GM18909 (cell line): ENCODE measurements at regions not wholly inside any gene's neighbourhood (a gene's known extent, or its start where the extent isn't known, plus 50 kb on each side); places are given as distances from the start of the nearest gene placed in this dataset.
"Not testable (repeated sequence)": the region's sequence is repeated elsewhere in the genome, so short reads cannot be mapped to it uniquely, and the experiment has no call there.

Source experiments
- ATAC-seq: cut with Tn5 transposase; IDR thresholded peaks from one replicate; pipeline ENCODE4 v1.9.1; 2021; ENCODE audit warnings: mild to moderate bottlenecking; ENCODE audit not compliant: unreplicated experiment, poor library complexity

DNA sequence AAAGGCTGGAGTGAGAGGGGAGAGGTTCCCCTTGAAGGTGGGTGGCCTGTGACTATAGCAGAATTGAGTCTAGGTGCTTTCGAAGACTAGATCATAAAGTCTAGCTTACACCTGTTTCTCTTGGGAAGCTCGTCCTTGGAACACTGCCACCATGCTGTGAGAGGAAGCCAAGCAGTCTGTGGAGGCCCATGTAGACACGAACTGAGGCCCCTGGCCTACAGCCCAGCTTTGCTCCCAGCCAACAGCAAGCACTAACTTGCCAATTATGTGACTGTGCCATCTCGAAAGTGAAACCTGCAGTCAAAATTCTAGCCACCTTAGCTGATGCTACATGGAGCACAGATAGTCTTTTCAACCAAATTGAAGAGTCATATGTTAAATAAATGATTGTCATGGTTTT, 190.5 kb upstream of the NECTIN3 start:
- ATAC-seq = peak; percentile 90

DNA sequence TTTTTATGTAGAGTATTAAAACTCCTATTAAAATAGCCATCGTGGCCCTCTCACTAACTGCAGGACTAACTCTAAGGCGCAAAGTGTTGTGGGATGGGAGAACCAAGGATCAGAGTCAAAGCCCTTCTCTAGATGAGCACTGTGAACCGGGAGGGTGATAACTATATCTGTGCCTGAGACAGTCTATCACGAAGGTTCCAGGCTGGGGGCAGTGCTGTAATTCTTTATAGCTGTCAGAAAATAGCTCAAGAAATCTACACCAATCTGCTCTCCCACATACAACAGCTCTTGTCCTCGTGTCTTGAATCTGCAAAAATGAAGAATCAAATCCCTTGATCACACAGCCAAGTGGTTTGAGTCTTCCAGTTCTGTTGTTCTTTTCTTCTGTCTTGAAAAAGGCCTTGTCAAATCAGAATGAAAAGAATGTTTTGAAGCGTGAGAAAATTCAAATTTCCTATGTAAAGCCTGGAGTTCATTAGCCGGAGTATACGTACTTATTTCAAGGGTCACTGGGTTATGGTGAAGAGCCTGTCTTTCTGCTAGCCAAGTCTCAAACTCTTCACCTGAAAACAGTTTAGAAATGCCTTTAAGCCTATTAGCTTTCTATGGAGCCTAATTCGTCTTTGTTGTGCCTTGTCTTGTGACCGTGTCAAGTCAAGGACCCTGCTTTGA, 185.3 kb upstream of the NECTIN3 start:
- no peak for ATAC-seq

DNA sequence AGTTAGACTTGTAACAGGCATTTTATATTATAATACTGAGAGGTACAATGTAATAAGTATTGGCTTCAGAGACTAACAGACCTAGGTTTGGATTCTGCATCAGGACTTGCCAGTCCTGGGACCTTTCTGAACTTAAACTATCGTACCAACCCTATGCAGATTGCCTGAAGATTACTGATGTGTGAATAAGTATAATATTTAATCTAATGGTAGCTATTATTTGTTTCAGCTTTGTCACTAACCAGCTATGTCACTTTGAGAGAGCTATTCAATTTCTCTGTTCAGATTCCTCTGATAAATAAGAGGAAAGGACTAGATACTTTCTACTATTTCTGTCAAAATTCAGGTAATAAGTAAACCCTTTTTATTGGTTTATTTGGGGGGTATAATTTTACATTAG, 184.4 kb upstream of the NECTIN3 start:
- no peak for ATAC-seq

DNA sequence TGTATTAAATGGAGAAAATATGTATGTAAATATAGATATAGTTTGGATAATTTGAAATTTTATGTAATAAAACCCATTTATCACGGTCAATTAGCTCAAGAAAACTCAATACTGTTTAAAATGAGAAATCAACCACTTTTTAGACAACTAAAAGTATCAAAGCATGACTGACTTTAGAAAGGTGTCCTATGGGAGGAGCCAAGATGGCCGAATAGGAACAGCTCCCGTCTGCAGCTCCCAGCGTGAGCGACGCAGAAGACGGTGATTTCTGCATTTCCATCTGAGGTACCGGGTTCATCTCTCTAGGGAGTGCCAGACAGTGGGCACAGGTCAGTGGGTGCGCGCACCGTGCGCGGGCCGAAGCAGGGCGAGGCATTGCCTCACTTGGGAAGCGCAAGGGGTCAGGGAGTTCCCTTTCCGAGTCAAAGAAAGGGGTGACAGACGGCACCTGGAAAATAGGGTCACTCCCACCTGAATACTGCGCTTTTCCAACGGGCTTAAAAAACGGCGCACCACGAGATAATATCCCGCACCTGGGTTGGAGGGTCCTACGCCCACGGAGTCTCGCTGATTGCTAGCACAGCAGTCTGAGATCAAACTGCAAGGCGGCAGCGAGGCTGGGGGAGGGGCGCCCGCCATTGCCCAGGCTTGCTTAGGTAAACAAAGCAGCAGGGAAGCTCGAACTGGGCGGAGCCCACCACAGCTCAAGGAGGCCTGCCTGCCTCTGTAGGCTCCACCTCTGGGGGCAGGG, 182.8 kb upstream of the NECTIN3 start:
- not testable (repeated sequence) for ATAC-seq

DNA sequence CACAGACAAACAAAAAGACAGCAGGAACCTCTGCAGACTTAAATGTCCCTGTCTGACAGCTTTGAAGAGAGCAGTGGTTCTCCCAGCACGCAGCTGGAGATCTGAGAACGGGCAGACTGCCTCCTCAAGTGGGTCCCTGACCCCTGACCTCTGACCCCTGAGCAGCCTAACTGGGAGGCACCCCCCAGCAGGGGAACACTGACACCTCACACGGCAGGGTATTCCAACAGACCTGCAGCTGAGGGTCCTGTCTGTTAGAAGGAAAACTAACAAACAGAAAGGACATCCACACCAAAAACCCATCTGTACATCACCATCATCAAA, 182.3 kb upstream of the NECTIN3 start:
- ATAC-seq = not testable (repeated sequence)

DNA sequence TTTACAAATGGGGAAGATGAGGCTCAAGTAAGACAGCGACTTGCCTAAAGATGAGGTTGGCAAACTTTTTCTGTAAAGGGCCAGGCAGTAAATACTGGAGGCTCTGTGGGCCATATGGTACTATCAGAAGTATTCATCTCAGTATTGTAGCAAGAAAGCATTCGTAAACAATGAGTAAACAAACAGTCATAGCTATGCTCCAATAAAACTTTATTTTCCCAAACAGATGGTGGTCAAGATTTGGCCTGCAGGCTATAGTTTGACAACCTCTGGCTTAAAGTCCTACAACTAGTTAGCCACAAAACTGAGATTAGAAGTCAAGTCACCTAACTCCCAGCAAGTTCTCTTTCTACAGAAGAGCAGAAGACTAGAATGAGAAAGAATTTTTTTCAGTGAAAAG, 177.0 kb upstream of the NECTIN3 start:
- ATAC-seq = no peak

DNA sequence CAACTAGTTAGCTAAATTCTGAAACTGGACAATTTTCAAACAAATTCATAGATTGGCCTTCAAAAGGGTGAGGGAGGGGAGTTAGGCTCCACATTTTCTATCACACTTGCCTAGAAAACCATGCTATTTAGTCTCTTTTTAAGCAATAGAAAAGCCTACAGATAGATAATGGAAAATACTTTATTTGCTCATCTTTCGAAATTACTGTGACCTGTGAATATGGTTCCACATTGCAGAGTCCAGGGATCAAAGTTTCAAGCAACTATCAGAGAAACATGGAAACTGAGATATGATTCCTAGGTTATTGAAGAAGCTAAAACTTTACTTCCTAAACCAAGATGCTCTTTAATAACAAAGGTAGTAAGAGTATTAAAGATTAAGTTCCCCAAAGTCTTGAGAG, 176.6 kb upstream of the NECTIN3 start:
- ATAC-seq = no peak

DNA sequence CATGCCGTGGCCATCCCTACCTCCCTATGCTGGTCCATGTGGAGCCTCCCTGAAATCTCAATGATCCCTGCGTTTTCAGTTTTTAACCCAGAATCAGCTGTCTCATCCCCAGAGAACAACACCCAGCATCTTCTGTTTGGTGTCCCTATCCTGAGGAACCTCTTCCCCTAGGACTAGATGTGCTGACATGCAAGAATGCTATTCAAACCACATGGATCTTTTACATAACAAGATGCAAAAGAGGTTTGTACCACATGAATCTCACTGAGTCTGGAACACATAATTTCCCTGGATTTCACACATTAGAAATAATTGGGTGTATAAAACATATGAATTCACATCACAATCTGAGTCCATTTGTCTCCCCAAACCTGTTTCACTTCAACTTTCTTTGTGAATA, 174.6 kb upstream of the NECTIN3 start:
- ATAC-seq = no peak

DNA sequence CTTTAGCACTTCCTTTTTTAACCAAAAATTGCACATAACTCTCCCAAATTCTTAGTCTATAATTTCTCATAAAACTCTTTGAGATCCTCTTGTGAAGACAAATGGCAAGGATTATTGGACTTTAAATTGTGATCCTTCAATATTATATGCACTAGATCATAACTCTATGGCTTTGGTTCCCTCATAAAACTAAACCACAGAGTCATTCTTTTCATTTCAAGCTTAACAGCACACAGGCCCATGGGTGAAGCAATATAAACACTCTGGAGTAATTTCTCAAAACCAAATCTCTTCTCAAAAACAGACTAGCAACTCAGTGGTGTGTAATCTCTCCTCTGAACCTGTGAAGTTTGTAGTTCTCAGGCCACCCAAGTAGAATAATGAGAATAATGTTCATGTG, 171.0 kb upstream of the NECTIN3 start:
- no peak for ATAC-seq

DNA sequence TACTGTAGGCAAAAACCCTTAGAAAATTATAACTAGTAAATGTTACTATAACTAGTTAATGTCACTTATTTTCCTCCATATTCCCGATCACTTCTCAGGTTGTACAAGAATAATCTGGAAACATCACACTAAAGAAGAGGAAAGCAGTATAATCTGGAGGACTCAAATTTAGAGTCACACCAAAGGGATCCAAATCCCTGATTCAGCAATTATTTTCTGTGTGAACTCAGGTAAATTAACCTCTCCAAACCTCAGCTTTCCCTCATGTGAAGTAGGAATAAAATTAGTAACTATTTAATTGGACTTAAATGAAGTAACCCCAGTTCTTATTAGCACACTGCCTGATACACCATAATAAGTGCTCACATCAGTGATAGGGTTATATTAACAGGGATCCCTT, 170.1 kb upstream of the NECTIN3 start:
- ATAC-seq = no peak

DNA sequence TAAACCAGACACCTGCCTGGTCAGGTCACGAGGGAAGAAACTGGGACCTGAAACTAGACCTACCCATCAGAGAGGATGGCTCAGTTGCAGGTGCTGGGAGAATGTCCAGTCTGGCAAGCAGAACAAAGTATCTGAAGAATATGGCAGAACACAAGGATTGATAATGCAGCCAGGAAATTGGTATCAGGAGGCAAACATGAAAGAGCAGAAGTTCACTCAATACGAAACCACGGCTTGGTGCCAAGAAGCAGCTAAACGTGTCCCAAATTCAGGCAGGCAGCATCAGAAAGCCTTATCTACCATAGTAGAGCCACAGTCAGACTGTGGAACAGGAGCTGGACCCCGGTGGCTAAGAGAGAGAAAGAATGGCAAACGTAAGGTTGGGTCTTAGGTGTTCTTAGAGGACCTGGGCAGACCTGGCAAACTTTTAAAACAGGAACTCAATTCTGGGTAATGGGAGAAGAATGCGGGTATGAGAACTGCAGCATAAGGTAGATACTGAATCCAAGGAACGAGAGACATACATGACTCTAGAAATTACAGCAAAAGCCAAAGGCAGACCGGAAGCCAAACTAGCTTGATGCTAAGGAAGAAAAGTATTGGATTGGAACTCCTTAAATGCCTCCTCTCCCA, 169.0 kb upstream of the NECTIN3 start:
- no peak for ATAC-seq

DNA sequence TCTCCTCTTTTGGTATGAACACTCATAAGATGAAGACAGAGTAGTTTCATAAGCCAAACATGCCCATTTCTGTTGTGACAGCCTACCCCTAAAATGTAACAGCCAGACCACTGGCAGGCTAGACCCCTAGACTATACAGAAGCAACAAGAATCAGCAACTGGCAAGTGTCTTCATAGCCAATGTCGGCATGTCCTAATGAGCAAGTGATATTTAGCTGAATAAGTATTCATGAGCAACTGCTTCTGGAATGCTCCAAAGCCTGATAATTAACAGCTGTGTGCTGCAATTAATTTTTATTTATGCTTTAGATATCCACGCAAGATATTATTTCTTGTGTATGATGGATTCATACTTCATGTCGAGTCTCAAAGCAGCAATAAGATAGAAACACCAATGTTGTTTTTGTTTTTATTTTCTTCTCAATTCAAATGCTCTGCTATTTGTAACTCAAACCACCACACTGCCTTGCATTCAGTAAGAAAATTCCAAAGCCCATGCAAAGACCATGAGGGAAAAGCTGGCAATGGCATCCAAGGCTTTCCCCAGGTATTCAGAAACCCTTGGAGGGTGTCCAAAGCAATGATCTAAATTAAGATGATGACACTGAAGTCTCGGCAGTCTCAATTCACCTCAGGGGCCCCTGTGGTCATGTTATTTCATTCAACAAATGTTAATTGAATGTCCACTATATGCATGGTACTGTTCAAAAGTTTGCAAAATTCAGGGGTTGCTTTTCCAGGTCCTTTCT, 167.7 kb upstream of the NECTIN3 start:
- no peak for ATAC-seq

DNA sequence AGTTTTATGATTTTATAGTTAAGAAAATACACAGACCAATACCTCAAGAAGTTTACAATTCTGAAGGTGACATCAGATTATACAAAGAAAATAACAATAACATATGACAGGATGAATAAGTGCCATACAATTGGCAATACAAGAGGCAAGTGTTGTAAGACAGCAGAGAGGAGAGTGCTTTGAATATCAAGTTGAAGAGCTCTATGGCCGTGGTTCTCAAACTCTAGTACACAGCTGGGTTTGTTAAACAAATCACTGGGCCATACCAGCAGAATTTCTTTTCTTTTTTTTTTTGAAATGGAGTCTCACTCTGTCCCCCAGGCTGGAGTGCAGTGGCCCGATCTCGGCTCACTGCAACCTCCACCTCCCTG, 167.1 kb upstream of the NECTIN3 start:
- no peak for ATAC-seq

DNA sequence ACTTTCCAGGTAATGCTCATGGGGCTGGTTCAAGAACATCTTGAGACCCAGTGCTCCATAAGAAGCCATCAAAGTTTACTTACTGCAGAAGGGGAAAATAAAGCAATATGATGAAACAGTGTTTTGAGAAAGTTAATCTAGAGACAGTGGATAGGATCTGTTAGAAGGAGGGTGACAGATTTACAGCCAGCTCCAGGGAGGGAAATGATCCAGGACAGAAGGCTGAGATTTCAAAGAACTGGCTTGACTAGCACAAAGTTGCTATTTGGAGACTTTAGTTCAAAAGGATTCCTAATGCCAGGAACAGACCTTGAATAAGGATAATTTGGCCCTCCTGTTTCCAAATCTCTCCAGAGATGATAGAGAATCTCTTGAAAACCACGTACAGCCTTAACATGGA, 166.5 kb upstream of the NECTIN3 start:
- ATAC-seq = no peak

DNA sequence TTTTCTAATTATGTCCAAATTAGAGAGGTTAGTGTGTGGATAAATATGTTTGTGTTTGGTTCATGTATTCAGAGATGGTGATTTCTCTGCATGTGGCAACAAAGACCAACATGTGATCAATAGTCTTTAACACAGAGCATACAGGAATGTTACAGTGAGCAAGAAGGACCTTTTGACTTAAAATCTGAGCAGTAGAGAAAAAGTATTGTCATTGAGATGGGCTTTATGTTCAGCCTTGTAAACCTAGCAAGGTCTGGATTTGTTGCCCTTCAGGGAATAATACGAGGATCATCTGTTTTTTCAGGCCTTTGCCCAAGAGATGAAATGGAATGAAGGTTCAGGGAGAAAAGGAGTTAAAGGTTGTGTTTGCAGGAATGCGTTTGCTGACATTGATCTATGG, 161.8 kb upstream of the NECTIN3 start:
- ATAC-seq = no peak

DNA sequence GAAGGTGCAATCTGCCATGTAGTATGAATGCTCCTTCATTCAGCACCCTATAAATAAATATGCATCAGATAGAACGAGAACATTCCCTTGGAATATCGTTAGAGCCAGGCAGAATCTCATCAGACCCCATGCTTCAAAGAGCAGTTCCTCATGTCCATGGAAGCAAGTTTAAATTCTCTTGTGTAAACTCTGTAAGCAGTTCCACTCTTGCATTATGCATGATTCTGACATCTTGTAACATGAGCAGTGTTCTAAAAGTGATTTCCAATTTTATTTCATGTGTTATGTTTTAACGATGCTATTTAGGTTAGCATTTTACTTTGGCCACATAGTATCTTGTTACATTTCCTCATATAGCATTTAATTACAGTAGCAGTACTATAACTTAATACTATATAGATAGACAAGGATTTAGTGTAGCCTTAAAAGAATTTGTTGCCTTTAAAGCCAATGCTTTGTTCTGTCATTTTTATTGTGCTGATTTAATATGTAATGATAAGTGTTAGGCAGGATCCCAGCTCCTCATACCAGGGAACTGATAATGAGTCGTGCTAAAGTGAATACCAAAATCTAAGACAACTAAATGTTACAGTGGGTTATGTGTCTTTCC, 161.2 kb upstream of the NECTIN3 start:
- ATAC-seq = no peak

DNA sequence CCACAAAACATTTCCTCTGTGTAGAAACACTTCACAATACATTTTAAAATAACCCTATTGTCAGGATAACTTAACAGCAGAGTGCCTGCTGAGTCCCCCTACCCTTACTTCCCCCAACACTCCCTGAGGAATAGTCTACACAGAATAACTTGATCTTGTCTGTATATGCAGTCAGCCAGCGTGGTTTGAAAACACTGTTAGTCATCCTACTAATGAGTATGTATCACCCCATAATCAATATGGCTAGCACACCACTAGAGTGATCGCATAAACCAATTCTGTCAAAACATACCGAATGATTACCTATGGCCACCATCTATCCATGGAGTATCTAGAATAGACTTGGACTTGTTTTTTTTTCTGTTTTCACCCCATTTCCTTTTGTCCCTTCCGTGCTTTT, 152.7 kb upstream of the NECTIN3 start:
- no peak for ATAC-seq

DNA sequence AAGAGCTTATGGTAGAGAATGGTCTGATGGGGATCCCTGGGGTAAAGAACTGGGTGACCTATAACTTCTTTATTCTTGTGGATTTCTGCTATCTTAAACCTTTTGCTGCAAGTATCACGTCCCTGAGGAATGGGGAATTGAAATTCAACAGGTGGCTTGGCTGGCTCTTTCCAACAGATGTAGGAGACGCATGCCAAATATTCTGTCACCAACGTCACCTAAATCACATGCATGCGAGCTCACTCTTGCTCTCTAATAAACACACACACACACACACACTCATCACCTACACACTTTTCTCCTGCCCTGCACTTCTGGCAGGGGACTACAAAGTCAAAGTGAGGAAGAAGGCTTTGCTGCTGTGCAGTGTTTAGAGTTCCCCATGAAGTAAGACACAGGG, 145.8 kb upstream of the NECTIN3 start:
- no peak for ATAC-seq

DNA sequence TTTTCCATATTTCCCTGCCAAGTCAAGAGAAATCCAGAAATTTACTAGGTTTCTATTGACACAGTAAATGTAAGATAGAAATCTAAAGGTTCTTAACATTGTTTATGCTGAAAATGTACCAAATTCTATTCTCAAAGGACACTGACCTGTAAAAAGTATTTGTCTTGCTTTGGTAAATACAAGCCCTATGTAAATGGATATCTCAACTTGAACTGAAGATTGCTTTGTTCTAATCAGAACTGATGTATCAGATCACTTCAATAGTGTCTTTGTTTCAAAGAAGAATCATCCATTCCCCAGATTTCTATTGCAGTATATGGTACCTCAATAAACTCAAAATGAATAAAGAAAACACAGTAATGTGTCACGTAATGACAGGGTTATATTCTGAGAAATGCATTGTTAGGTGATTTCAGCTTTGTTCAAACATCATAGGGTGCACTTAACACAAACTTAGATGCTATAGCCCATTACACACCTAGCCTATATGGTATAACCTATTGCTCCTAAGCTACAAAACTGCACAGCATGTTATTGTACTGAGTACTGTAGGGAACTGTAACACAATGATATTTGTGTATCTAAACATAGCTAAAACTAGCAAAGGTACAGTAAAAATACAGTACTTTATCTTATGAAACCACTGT, 143.5 kb upstream of the NECTIN3 start:
- ATAC-seq = no peak

DNA sequence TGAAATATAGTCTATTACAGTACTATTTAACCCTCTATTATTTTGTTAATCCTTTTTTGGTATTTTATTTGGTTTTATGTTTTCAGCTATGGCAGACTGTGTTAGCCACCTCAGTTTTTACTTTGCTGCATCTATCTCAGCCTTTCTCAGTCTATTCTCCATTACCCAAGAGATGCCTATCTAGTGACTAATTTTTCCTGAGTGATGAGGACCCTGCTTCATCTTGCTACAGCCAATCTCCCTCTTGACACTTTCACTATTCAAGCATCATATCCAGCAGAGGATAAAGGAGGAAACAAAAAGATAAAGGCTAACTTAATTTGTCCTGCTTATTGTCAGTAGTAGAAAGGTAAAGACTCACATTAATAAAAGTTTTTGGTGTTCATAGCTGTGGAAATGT, 141.8 kb upstream of the NECTIN3 start:
- no peak for ATAC-seq
